C4-2B (cell line): ENCODE measurements at regions not wholly inside any gene's neighbourhood (a gene's known extent, or its start where the extent isn't known, plus 50 kb on each side); places are given as distances from the start of the nearest gene placed in this dataset.

Source experiments
- H3K27ac ChIP-seq: fragments of 450-650 bp; 2 replicates; pipeline ENCODE4 v1.5.1; 2017
- CTCF ChIP-seq: fragments of 450-650 bp; conservative IDR thresholded peaks from 2 replicates; pipeline ENCODE4 v1.5.1; 2017; ENCODE audit warnings: mild to moderate bottlenecking
- ZFX ChIP-seq: fragments of 450-650 bp; IDR thresholded peaks from 2 replicates; pipeline ENCODE4 v1.6.1; 2017

GRCh38 chr21:21632926-21633325 is 634.7 kb downstream of the NCAM2 start:
- TF ChIP-seq CTCF: no peak
- H3K27ac ChIP-seq: no peak overlapping the region

GRCh38 chr21:21661741-21662140 is 663.5 kb downstream of the NCAM2 start:
- TF ChIP-seq CTCF (no peak), ZFX (no peak)
- no peak overlapping the region for H3K27ac ChIP-seq

- TF ChIP-seq ZFX (no peak), CTCF (no peak)
- H3K27ac ChIP-seq: no peak overlapping the region
These were observed 664.6 kb downstream of the NCAM2 start for GRCh38 chr21:21662776-21663175.

GRCh38 chr21:21664871-21665270 is 666.7 kb downstream of the NCAM2 start:
- TF ChIP-seq ZFX (no peak), CTCF (no peak)
- H3K27ac ChIP-seq: no peak overlapping the region

GRCh38 chr21:21666689-21667088 is 668.5 kb downstream of the NCAM2 start:
- no peak overlapping the region for H3K27ac ChIP-seq
- no peak for TF ChIP-seq ZFX
- TF ChIP-seq CTCF: no peak

GRCh38 chr21:21668198-21668597 is 670.0 kb downstream of the NCAM2 start:
- H3K27ac ChIP-seq: no peak overlapping the region
- TF ChIP-seq ZFX (no peak), CTCF (no peak)

- no peak overlapping the region for H3K27ac ChIP-seq
- TF ChIP-seq CTCF (no peak), ZFX (no peak)
These were observed 675.8 kb downstream of the NCAM2 start for GRCh38 chr21:21673959-21674358.
